ENCODE measurements at regions not wholly inside any gene's neighbourhood (a gene's known extent, or its start where the extent isn't known, plus 50 kb on each side); places are given as distances from the start of the nearest gene placed in this dataset.

- TF ChIP-seq SMC3 (IDR thresholded peaks at IDR 0.05; ENCODE audit: low read depth, low read length) = no peak
- TF ChIP-seq MAFK (IDR thresholded peaks at IDR 0.05; ENCODE audit: low read depth, low read length) = no peak
Measured at GRCh38 chr6:3520281-3521230, 63.7 kb upstream of the SLC22A23 start (continued).

- peak overlapping the region; percentile 94 for H2BK20ac ChIP-seq (ENCODE audit: low read depth, low read length)
- TF ChIP-seq MAZ (IDR thresholded peaks at IDR 0.05; ENCODE audit: borderline replicate concordance, low read depth, low read length) (no peak; the same call in 1 of the 2 replicates), USF2 (IDR thresholded peaks at IDR 0.05; ENCODE audit: low read depth, low read length) (no peak), POLR2A (IDR thresholded peaks at IDR 0.05; ENCODE audit: low read depth, low read length) (no peak), NFE2L2 (IDR thresholded peaks at IDR 0.05; ENCODE audit: low read depth, low read length) (peak; percentile 45; the same call in 1 of the 2 replicates), FOS (IDR thresholded peaks at IDR 0.05; ENCODE audit: low read depth, low read length) (peak; percentile 52; the same call in 1 of the 2 replicates), BHLHE40 (IDR thresholded peaks at IDR 0.05; ENCODE audit: low read depth, low read length) (no peak), ELK1 (IDR thresholded peaks at IDR 0.05; ENCODE audit: borderline replicate concordance, low read depth, low read length) (no peak), MAFK (IDR thresholded peaks at IDR 0.05; ENCODE audit: low read depth, low read length) (0 out of 2 replicates have a peak, but pooled peaks have one; percentile 13), SMC3 (IDR thresholded peaks at IDR 0.05; ENCODE audit: low read depth, low read length) (0 out of 2 replicates have a peak, but pooled peaks have one; percentile 3)
- 73% methylated on average over 3 of the region's 15 CpGs; no CpG with 5 or more reads in 1 of the 2 experiments for WGBS, 2 experiments (ENCODE audit: extremely low coverage in 2 of 2, insufficient read length in 1 of 2)
- peak overlapping the region; percentile 80 for H3K18ac ChIP-seq (ENCODE audit: low read depth, low read length)
- H3K9me3 ChIP-seq (ENCODE audit: control insufficient read depth, insufficient read depth, low read length) = peaks cover 3% of the 10 kb centered on the region; the same call in 1 of the 2 replicates
- peak overlapping the region; percentile 74 for H2BK5ac ChIP-seq (ENCODE audit: low read depth, low read length, poor library complexity, severe bottlenecking)
- ATAC-seq (ENCODE audit: low read depth) (peak; percentile 57), DNase-seq (peak; percentile 73)
- no peak overlapping the region; the same call in 1 of the 2 replicates for H3K4me2 ChIP-seq (ENCODE audit: low read depth, low read length)
- H3K14ac ChIP-seq (replicated peaks; ENCODE audit: low read depth, low read length) = peak overlapping the region; percentile 74
- peak overlapping the region; percentile 78 for H3K23ac ChIP-seq (ENCODE audit: low read depth, low read length)
- peak overlapping the region; percentile 84; the same call in 2 of the 3 replicates for H2BK15ac ChIP-seq (ENCODE audit: low read depth, low read length)
- peaks cover 14% of the 10 kb centered on the region for H3K9me1 ChIP-seq (ENCODE audit: insufficient read depth, low read length)
- CTCF ChIA-PET = interaction anchor here (1.0 kb wide), 1 partner anchor 213 kb away, joined by 3 read pairs; no protein-coding TSS in a partner anchor
- no peaks in the 10 kb centered on the region for H4K20me1 ChIP-seq (ENCODE audit: insufficient read depth, low read length)
- peak overlapping the region; percentile 56 for H3K27ac ChIP-seq (ENCODE audit: insufficient read depth, low read length)
- dilution Hi-C loops (cut with HindIII; ENCODE audit: low sequenced_read_pairs, unreplicated experiment) = no loop called here
- H3K56ac ChIP-seq (ENCODE audit: extremely low read depth, insufficient read depth, low read length) = peak overlapping the region; percentile 77; the same call in 1 of the 2 replicates
- peak overlapping the region; percentile 96 for H2BK120ac ChIP-seq (ENCODE audit: low read depth, low read length)
- peak overlapping the region; percentile 85 to 93 for H4K8ac ChIP-seq (ENCODE audit: low read depth in 2 of 2, low read length in 2 of 2)
- H3K4me3 ChIP-seq (ENCODE audit: insufficient read depth, low read depth, low read length) = no peak overlapping the region
- H4K5ac ChIP-seq (ENCODE audit: low read depth, low read length) = peak overlapping the region; percentile 92
- no TSS peak for BruUV-seq (replicated peaks)
- in situ Hi-C loops (cut with MboI; ENCODE audit: low sequenced_read_pairs) = no loop called here
- peaks cover 30% of the 10 kb centered on the region for H3K4me1 ChIP-seq (ENCODE audit: control insufficient read depth, insufficient read depth, low read length)
- H2AK5ac ChIP-seq (ENCODE audit: low read depth, low read length) = peak overlapping the region; percentile 91
- peak overlapping the region; percentile 92 for H4K91ac ChIP-seq (ENCODE audit: insufficient read depth, low read depth, low read length)
- peak overlapping the region; percentile 79 for H2AFZ ChIP-seq (replicated peaks; ENCODE audit: low read length, poor library complexity)
- no peaks in the 10 kb centered on the region for H3K79me1 ChIP-seq (ENCODE audit: low read depth in 1 of 2, low read length in 2 of 2)
- H3K4ac ChIP-seq (ENCODE audit: low read depth, low read length) = peak overlapping the region; percentile 95
- POLR2A ChIA-PET (ENCODE audit: unreplicated experiment) = no interaction called here
- H3K36me3 ChIP-seq (ENCODE audit: control insufficient read depth, insufficient read depth, low read length) = no peaks in the 10 kb centered on the region
- no peaks in the 10 kb centered on the region; the same call in 1 of the 2 replicates for H3K27me3 ChIP-seq (ENCODE audit: control insufficient read depth, insufficient read depth, low read length)
- peak overlapping the region; percentile 19; the same call in 1 of the 2 replicates for H3K9ac ChIP-seq (ENCODE audit: low read depth, low read length)
- H2AK9ac ChIP-seq (replicated peaks; ENCODE audit: low read depth, low read length, poor library complexity) = peak overlapping the region; percentile 6
- intact Hi-C loops (cut with micrococcal nuclease) = no loop called here
Measured at GRCh38 chr6:3518356-3519190, 61.7 kb upstream of the SLC22A23 start.
